Fibroblast of the aortic adventitia (primary cell): ENCODE measurements at regions not wholly inside any gene's neighbourhood (a gene's known extent, or its start where the extent isn't known, plus 50 kb on each side); places are given as distances from the start of the nearest gene placed in this dataset.

Experiments used
- DNase-seq: peaks from one replicate; pipeline ENCODE4 v3.0.0-alpha.2; 2010; ENCODE audit warnings: low read depth
- H3K4me3 ChIP-seq: 2 replicates; pipeline ENCODE4 v1.5.1; 2011; ENCODE audit warnings: low read depth, mild to moderate bottlenecking, control low read depth, low read length, moderate library complexity
- TF ChIP-seq, protein P1 (sequence below): IDR thresholded peaks from 2 replicates; pipeline ENCODE4 v1.5.1; 2011; ENCODE audit warnings: mild to moderate bottlenecking, low read length, control low read depth, inconsistent platforms; ENCODE audit not compliant: insufficient read depth

DNA sequence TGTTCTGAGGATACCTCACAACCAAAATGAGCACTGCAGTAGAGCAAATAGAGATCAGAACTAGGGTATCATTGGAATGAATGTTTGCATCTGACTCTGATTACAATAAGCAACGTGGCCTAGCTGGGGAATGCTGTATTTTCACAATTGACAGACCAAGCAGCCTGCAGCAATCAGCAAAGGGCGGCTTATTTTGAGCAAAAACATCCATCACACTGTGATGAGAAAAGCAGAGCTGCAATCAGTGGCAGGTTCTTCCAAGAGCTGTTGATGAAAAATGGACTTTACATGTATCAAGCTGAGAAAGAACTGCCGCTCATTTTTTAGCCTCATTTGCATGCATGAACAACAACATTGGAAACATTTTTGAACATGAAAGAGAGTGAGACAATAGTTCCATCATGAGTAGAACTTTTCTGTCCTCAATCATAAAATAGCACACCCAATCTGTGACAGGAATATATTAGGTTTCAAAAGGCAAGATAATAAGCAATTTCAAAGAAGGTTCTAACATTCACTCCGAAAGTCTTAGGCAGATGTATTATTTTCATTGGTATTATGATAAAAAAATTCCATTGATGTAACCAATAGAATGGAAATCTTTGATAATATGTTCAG, 249.7 kb upstream of the FBXO33 start:
- TF ChIP-seq, protein P1, sequence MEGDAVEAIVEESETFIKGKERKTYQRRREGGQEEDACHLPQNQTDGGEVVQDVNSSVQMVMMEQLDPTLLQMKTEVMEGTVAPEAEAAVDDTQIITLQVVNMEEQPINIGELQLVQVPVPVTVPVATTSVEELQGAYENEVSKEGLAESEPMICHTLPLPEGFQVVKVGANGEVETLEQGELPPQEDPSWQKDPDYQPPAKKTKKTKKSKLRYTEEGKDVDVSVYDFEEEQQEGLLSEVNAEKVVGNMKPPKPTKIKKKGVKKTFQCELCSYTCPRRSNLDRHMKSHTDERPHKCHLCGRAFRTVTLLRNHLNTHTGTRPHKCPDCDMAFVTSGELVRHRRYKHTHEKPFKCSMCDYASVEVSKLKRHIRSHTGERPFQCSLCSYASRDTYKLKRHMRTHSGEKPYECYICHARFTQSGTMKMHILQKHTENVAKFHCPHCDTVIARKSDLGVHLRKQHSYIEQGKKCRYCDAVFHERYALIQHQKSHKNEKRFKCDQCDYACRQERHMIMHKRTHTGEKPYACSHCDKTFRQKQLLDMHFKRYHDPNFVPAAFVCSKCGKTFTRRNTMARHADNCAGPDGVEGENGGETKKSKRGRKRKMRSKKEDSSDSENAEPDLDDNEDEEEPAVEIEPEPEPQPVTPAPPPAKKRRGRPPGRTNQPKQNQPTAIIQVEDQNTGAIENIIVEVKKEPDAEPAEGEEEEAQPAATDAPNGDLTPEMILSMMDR: no peak
- H3K4me3 ChIP-seq: no peak overlapping the region

DNA sequence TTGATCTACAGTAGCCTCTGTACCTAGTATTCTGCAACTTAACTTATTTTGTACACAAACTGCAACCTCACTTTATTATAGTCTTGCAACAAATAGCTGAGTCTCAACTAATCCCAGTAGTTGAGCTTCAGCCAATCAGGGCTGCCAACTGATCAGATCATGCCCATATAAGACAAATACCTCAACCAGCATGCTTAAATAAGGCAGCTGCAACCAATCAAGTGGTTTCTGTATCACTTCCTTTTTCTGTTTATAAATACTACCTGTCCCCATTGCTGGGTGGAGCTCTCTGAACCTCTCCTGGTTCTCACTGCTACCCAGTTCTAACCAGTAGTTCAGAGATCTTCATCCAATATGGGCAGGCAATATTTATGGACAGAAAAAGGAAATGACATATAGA, 248.5 kb upstream of the FBXO33 start:
- TF ChIP-seq, protein P1: no peak
- H3K4me3 ChIP-seq: no peak overlapping the region
- no peak for DNase-seq

More for the DNA sequence above, 249.7 kb upstream of the FBXO33 start:
- no peak for DNase-seq

DNA sequence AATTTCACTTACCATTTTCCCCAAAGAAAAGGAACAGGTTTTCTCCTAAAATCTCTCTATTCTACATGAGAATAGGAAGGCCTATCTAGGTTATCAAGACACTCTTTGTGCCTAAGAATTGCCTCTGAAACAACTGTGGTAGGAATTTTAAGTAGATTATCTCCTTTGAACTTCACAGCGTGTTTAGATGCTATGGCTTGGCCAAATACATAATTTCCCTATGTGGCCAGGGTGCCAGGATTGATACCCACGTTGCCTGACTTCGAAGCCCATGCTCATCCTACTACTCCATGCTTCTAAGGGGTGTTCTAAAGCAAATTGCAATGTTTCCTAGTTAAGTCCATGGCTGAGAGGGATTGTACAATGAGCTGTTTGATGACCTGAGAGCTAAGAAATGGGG, 241.5 kb upstream of the FBXO33 start:
- no peak overlapping the region for H3K4me3 ChIP-seq
- no peak for DNase-seq

DNA sequence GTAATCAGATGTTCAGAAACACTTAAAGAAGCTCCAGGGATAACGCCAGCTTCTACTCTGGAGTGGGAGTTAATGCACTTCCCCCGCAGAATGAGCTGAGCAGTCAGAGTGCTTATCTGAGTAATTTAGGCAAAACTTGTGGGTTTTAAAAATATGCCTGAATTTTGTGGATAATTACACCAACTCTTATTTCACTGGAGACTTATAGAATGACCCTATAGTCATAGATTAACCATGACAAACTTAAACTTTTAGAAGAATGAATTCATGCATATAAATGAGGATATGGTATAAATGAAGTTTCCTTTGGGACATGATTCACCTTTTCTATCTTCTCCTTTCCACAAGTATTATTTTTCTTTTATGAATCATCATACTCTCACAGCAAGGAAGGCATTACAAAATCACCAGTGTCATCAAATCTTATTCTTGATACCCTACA, 241.1 kb upstream of the FBXO33 start:
- TF ChIP-seq, protein P1: no peak
- no peak for DNase-seq
- H3K4me3 ChIP-seq: no peak overlapping the region

More for the DNA sequence above, 241.5 kb upstream of the FBXO33 start:
- TF ChIP-seq, protein P1: no peak

DNA sequence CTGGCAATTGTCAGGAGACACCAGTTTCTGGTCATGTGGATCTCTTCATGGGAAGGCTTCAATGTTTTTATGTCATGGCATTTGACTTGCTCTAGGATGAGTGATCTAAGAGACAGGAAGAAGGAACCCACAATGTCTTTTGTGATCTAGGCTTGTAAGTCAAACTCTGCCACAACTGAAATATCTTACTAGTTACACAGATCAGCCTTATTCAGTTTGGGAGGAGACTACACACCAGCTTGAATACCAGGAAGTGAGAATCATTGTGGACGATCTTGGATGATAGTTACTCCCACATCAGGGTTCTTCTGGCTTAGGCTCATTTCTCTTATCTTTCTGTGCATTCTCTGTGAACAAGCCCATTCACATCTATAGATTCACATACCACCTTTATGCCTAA, 236.2 kb upstream of the FBXO33 start:
- H3K4me3 ChIP-seq: no peak overlapping the region
- no peak for DNase-seq
- TF ChIP-seq, protein P1: no peak

DNA sequence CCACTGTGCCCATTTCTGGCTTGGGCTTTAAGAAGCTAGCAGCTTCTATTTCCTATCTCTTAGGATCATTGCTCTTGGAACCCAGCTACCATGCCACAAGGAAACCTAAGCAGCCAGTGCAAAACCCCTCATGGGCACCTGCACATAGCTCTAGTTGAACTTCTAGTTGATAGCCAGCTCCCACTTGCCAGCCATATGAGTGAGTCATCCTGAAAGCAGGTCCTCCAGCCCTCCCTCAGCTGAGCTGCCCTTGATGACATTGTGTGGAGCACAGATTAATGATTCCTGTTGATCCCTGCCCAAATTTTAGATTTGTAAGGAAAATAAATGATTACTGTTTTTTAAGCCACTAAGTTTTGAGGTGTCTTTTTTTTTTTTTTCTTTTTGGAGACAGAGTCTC, 234.2 kb upstream of the FBXO33 start:
- no peak overlapping the region for H3K4me3 ChIP-seq
- no peak for DNase-seq
- TF ChIP-seq, protein P1: no peak

DNA sequence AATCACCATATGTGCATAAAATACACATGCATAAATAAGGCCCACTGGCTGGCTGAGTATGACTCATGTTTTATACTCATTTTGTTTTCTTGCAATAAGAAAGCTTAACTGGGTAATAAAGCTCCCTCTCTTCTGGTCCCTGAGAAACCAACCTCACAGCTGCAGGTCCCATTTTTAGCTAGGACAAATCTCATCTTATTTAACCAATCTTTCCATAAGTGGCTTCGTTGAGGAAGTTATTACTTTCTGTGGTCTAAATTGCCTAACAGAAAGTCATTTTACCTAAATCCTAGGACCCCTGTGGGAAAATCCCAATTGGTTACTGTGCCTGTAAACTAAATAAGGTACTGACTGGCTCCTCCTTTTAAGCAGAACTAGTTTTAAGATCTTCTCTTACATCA, 232.8 kb upstream of the FBXO33 start:
- no peak for DNase-seq
- no peak overlapping the region for H3K4me3 ChIP-seq
- TF ChIP-seq, protein P1: no peak
